Right cardiac atrium (tissue), 5 donors: ENCODE measurements at regions not wholly inside any gene's neighbourhood (a gene's known extent, or its start where the extent isn't known, plus 50 kb on each side); places are given as distances from the start of the nearest gene placed in this dataset.
"Not testable (repeated sequence)": the region's sequence is repeated elsewhere in the genome, so short reads cannot be mapped to it uniquely, and the experiment has no call there.

ENCODE experiments used
- ATAC-seq, 2 donors: fragments of 200-7000 bp; cut with Tn5 transposase; one replicate each; pipeline versions ENCODE4 v1.8.0 to v1.9.1; 2020; ENCODE audit warnings: moderate library complexity in 2 of 2, mild to moderate bottlenecking in 1 of 2
- DNase-seq, 3 donors: peaks; one replicate each; pipeline ENCODE4 v3.0.0-alpha.2; 2020
- H3K27ac ChIP-seq: one replicate; pipeline ENCODE4 v1.5.1; 2013; ENCODE audit warnings: mild to moderate bottlenecking, low read length, control low read depth, moderate library complexity
- H3K27me3 ChIP-seq: one replicate; pipeline ENCODE4 v1.6.1; 2013; ENCODE audit not compliant: control insufficient read depth, insufficient read depth
- H3K4me1 ChIP-seq: one replicate; pipeline ENCODE4 v1.6.1; 2013; ENCODE audit warnings: low read length; ENCODE audit not compliant: control insufficient read depth, insufficient read depth
- H3K4me3 ChIP-seq: one replicate; pipeline ENCODE4 v1.5.1; 2013; ENCODE audit warnings: low read length, control low read depth
- H3K9me3 ChIP-seq: one replicate; pipeline ENCODE4 v1.6.1; 2013; ENCODE audit warnings: low read length; ENCODE audit not compliant: control insufficient read depth
- WGBS: extraction: QIAGEN DNeasy Blood & Tissue Kit; methylation state at CpG from one replicate; pipeline ENCODE4 v1.1.7; 2013; 5-methylcytosine and 5-hydroxymethylcytosine counted together
- intact Hi-C, 4 donors: fragments of 100-400 bp; cut with DNase I; formaldehyde crosslinking; loops; one replicate each; pipeline versions ENCODE4 v1.11.0 to v1.14.0; 2022 to 2023
- donor health status: healthy with polysubstance abuse.
- donor health status: DM: no; HTN: yes; CAD: no.
- donor health status: DM: no; HTN: no; CAD: no.
- donor health status: DM: no; HTN: yes; CAD: no; lungs with severe emphysema.
- donor health status: DM: yes; HTN: yes; CAD: no.

DNA sequence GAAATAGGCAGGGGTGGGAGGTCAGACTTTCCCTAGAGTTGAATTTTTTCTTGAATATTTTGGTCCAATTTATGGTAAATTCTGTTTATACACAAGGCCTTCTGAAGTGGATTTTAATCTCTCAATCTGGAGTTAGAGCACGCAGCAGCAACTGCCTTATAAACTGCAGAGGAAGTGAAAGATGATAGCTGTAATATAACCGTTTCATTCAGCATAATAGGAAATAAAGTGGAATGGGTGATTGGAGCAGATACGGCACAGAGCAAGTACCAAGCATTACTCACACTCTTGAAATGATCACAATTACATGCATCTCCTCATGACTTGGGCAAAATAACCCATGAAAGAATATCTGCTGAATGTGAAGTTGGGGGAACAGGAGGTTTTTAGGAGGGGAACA is 106.8 kb downstream of the ARRDC4 start:
- peaks cover 2% of the 10 kb centered on the region for H3K9me3 ChIP-seq
- 44% methylated on average over 3 of the region's 3 CpGs for WGBS
- no peaks in the 10 kb centered on the region for H3K4me1 ChIP-seq
- no peak overlapping the region for H3K4me3 ChIP-seq
- ATAC-seq (no peak), DNase-seq (no peak)
- intact Hi-C loops = no loop called here
- H3K27me3 ChIP-seq = no peaks in the 10 kb centered on the region
- H3K27ac ChIP-seq = no peak overlapping the region

DNA sequence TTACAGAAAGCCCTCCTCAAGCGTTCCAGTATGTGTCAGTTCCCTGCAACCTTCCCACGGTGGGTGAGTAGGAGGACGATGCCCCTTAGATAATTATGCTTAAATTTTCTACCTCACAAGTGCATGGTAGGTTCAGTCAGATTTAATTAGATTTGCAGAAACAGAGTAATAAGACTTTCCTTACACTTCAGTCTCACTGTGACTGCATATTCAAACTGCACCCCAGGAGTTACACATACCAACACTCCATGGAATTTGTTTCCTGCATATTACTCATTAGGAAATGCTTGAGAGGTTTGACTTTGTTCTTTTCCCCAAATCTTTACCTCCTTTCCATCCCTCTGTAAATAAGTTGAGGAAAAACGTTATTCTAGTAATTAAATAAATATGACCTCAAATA is 108.8 kb downstream of the ARRDC4 start:
- Histone ChIP-seq H3K4me1 (no peaks in the 10 kb centered on the region), H3K27me3 (no peaks in the 10 kb centered on the region), H3K9me3 (peaks cover 2% of the 10 kb centered on the region), H3K4me3 (no peak overlapping the region), H3K27ac (no peak overlapping the region)
- intact Hi-C loops = no loop called here
- WGBS = 73% methylated on average over 4 of the region's 4 CpGs
- no peak for ATAC-seq
- DNase-seq = no peak

DNA sequence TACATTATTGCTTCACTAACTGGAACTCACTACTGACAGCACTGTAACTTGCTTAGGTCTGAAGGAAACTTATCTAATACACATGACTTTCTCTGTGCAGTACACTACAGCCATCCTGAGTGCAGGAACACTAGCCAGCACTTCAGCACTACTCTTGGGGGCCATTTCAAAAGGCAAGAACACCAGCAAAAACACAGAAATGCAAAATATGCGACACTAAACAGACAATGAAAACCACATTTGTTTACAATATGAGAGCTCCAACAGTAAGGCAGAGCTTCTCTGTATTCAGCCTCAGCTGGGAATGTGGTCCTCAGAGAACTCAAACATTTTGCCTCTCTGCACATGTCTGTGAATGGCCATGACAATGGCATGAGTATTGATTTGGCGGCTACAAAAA is 109.6 kb downstream of the ARRDC4 start:
- no peak for ATAC-seq
- 94% methylated on average over 2 of the region's 2 CpGs for WGBS
- Histone ChIP-seq H3K4me3 (no peak overlapping the region), H3K27ac (no peak overlapping the region), H3K9me3 (peaks cover 2% of the 10 kb centered on the region), H3K27me3 (no peaks in the 10 kb centered on the region), H3K4me1 (no peaks in the 10 kb centered on the region)
- intact Hi-C loops = no loop called here
- no peak for DNase-seq

DNA sequence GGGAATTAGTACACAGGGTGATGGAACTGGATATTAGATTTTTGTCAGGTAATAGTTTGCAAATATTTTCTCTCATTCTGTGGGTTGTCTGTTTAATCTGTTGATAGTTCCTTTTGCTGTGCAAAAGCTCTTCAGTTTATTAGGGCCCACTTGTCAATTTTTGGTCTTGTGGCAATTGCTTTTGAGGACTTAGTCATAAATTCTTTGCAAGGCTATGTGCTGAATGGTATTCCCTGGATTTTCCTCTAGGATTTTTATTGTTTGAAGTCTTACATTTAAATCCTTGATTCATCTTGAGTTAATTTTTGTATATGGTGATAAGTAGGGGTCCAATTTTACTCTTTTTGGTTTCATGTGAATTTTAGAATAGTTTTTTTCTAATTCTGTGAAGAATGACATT is 111.3 kb downstream of the ARRDC4 start:
- ATAC-seq (no peak), DNase-seq (no peak)
- Histone ChIP-seq H3K27me3 (no peaks in the 10 kb centered on the region), H3K27ac (no peak overlapping the region), H3K4me1 (peaks cover under 1% of the 10 kb centered on the region), H3K4me3 (no peak overlapping the region), H3K9me3 (peaks cover 2% of the 10 kb centered on the region)
- intact Hi-C loops = no loop called here

DNA sequence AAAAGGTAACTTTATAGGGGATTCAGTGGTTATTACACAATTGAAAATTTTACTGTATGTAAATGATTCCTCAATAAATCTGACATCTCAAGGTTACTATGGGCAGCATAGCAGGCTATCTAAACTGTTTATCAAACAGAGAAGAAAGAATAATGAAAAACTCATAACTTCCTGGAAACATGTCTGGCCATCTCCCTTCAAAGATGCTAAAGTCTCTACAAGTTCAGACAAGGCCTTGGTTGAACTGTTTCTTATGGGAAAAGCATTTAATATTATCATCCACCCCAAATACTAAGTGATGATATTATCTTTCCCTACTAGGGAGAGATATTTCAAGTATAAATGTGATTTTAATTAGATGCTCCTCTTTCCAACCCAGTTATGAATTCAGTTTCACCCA is 114.9 kb downstream of the ARRDC4 start:
- intact Hi-C loops = no loop called here
- Histone ChIP-seq H3K27me3 (no peaks in the 10 kb centered on the region), H3K4me1 (peaks cover 4% of the 10 kb centered on the region), H3K9me3 (no peaks in the 10 kb centered on the region), H3K27ac (no peak overlapping the region), H3K4me3 (no peak overlapping the region)
- DNase-seq = no peak
- no peak for ATAC-seq

DNA sequence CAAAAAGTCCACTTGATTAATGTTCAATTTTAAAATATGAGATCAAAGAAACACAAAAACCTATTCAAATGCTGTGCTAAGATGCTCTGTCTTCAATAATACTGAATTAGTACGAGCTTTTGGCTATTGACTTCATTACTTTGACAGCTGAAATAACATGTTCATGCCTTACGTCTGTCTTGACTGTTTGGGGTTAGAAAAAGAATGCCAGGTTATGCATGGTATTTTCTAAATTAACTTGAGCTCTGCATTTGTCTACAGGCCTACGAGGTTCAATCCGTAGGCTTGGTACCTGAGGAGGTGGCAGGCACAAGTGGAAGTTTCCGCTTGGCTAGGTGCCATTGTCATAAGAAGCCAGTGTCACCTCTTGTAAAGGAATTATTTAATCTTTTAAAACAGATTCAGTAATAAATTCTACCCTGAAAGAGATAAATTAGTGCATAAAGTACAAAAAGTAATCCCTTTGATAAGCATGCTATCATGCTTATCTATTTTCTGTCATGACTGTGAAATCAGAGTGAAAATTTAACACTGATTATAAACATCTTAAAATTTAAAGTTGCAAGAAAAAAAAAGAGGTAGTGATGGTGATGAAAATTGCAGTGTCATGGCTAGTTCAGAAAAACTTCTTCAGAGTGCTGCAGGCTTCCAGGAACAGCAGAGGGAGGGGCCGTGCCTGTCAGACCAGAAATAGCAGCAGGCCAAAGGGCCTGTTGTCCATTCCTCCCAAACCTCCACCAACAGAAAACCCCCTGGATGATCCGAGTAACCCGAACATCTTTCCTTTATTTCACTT is 115.7 kb downstream of the ARRDC4 start:
- Histone ChIP-seq H3K9me3 (no peaks in the 10 kb centered on the region), H3K4me3 (no peak overlapping the region), H3K27me3 (no peaks in the 10 kb centered on the region), H3K27ac (no peak overlapping the region), H3K4me1 (peaks cover 4% of the 10 kb centered on the region)
- ATAC-seq (peak; percentile 82 to 93), DNase-seq (peak; percentile 41 to 78 (median 62))
- intact Hi-C loops = no loop called here
- 41% methylated on average over 8 of the region's 8 CpGs for WGBS

DNA sequence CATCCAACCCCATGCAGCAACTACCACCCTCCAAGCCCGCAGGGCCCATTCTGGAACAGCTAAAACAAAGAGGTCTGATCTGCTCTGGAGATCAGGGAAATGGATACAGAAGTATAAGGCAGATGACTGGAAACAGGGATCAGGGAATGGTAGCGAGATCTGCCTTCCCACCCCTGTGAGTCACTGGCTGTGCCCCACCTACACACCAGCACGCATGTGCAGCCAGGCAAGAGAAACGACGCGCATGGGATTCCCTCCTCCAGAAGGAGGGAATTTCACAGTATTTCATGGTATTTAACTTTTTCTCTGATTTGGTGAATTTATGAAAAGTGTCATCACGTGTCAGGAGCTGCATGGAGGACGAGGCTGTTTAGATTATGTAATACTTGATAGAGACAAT is 116.7 kb downstream of the ARRDC4 start:
- Histone ChIP-seq H3K27ac (no peak overlapping the region), H3K9me3 (no peaks in the 10 kb centered on the region), H3K27me3 (no peaks in the 10 kb centered on the region), H3K4me3 (no peak overlapping the region), H3K4me1 (peaks cover 4% of the 10 kb centered on the region)
- DNase-seq (peak; percentile 42 to 58 (median 45)), ATAC-seq (peak; percentile 57 to 58)
- intact Hi-C loops = no loop called here
- 77% methylated on average over 8 of the region's 8 CpGs for WGBS

DNA sequence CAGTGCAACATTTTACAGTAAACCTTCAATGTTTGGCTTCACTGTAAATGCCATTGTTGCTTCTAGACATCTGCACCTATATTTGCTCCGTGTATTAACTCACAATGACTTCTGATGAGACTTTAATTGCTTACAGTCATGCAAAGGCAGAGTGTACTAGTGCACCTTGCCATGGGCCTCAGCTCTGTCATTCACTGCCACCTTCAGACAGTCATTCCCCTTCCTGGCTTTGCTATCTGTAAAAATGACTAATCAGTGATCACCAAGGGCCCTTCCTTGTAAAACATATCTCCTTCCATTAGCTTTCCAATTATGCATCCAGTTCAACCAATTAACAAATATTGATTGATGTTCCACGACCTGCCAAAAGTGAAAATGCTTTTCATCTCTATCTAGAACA is 120.3 kb downstream of the ARRDC4 start:
- no peak overlapping the region for H3K27ac ChIP-seq
- intact Hi-C loops = loop anchor here in 1 of 4 donors (5.0 kb wide), 1 partner anchor 178 kb away; no protein-coding TSS in a partner anchor
- H3K4me1 ChIP-seq = peaks cover 4% of the 10 kb centered on the region
- 68% methylated on average over 2 of the region's 2 CpGs for WGBS
- no peaks in the 10 kb centered on the region for H3K9me3 ChIP-seq
- DNase-seq (no peak), ATAC-seq (no peak)
- no peak overlapping the region for H3K4me3 ChIP-seq
- H3K27me3 ChIP-seq = no peaks in the 10 kb centered on the region

DNA sequence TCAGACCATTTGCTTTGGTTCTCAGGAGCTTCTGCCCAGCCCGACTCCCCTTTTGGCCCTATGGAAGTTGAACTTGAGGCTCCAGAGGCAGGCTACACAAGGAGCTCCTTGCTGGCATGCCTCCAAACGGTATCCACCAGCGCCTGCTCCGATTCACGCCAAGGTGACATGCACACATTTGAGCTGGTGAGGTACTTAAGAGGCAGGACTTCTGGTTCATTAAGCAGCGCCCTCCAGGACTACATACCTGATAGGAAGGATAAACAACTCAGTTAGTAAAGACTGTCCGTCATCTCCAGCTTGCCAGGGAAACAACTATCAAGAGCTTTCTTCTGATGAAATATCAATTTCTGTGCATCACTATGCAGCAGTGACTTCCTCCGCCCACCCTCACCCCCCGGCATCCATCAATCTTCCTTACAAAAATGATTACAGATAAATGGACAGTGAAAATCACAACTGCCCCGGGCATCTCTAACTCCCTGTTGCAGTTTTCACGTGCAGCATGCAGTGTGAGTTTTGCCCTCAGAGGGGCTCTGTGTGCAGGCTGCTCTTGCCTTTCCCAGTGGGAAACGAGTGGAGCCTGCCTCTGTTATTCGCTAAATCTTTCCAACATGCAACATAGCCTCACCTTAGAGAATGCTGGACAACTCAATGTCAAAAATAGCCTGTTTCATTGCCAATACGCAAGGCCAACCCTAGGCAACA is 122.9 kb downstream of the ARRDC4 start:
- WGBS = 62% methylated on average over 14 of the region's 14 CpGs
- Histone ChIP-seq H3K27ac (no peak overlapping the region), H3K4me3 (no peak overlapping the region), H3K9me3 (no peaks in the 10 kb centered on the region), H3K27me3 (no peaks in the 10 kb centered on the region), H3K4me1 (no peaks in the 10 kb centered on the region)
- intact Hi-C loops = loop anchor here in 1 of 4 donors (5.0 kb wide), 1 partner anchor 181 kb away; no protein-coding TSS in a partner anchor
- ATAC-seq (no peak), DNase-seq (no peak)

DNA sequence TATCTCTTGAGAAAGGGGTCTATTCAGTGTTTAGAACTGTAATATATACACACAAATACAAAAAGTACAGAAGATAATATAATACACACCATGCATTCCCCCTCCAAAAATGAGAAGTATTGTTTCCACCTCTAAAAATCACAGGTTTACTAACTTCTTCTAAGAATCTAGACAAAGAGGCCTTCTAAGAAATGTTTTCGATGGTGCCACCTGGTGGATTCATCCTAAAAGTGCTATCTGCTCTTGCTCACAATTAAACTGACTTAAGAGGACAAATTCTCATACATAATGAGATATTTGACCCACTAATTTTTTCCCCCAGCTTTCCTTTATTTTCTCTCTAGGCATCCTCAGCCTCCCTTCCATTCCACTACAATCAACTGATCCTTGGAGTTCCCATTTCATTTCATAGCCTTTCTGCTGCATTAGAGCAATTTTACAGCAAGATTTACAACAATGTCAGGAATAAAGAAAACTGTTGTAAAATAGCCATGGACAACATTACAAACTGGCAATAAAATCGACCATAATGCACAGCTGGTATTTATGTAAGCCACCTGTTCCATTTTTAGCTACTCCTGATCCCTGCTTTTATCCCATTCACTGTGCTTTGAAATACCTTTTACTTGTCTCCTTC is 124.6 kb downstream of the ARRDC4 start:
- Histone ChIP-seq H3K27me3 (no peaks in the 10 kb centered on the region), H3K9me3 (no peaks in the 10 kb centered on the region), H3K4me1 (no peaks in the 10 kb centered on the region), H3K4me3 (no peak overlapping the region), H3K27ac (no peak overlapping the region)
- ATAC-seq = no peak
- intact Hi-C loops = loop anchor here in 2 of 4 donors (2.0 to 5.0 kb wide), 3 partner anchors 93 to 178 kb away; no protein-coding TSS in a partner anchor
- under 1% methylated on average over 2 of the region's 2 CpGs for WGBS
- no peak for DNase-seq

DNA sequence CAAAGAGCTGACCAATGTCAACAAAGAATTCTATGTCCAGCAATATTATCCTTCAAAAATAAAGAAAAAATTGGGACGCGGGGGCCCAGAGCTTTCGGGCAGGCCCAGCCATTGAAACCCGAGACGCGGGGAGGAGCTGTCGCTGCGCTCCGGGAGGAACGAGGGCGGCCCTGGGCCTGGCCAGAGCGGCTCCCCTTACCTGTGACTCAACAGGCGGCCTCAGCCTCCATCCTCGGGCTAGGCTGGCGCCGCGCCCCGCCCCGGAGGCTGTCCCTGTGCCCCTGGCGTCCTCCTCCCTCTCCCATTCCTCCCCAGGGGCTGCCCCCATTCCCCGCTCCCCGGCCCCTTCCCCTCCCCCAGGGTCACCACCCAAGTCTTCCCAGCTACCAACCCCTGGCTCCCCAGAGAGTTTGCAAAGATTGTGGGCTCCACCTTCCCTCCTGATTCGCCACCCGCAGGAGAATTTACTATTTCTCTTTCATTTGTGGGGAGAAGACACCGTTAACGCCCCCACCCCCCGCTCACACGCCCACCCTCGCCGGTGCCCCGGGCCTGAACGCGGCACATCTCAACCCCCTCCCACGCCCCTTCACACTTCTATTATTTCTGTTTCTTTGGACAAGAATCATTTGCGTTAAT is 127.9 kb downstream of the ARRDC4 start:
- ATAC-seq = peak; percentile 56 to 75
- not testable (repeated sequence) for DNase-seq, H3K4me1 ChIP-seq, H3K4me3 ChIP-seq, H3K9me3 ChIP-seq, H3K27me3 ChIP-seq, H3K27ac ChIP-seq
- intact Hi-C loops = loop anchor here in 2 of 4 donors (5.0 kb wide), 2 partner anchors 96 to 181 kb away; no protein-coding TSS in a partner anchor
- WGBS = 80% methylated on average over 26 of the region's 35 CpGs
